GM21360 (cell line): ENCODE measurements at regions not wholly inside any gene's neighbourhood (a gene's known extent, or its start where the extent isn't known, plus 50 kb on each side); places are given as distances from the start of the nearest gene placed in this dataset.

ENCODE experiments used
- ATAC-seq: cut with Tn5 transposase; IDR thresholded peaks from one replicate; pipeline ENCODE4 v1.9.1; 2021; ENCODE audit warnings: mild to moderate bottlenecking, moderate library complexity; ENCODE audit not compliant: unreplicated experiment

DNA sequence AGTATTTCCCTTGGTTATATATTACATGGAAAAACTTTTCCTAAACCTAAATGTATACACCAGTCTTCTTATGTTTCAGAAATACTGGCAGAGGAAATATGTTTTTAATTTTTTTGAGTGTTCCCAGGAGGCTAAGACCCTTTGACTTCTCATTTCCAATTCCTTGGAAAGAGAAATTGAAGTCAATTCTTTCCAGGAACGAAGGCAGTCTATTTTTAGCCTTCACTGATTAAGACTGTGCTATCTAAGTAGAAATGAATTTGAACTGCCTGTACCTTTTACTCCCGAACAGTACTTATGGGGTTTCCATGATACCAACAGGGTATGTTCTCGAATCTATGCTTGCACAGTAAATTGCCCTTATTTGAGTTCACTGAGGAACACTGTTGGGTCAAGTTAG, 340.3 kb upstream of the CD180 start:
- ATAC-seq: no peak

DNA sequence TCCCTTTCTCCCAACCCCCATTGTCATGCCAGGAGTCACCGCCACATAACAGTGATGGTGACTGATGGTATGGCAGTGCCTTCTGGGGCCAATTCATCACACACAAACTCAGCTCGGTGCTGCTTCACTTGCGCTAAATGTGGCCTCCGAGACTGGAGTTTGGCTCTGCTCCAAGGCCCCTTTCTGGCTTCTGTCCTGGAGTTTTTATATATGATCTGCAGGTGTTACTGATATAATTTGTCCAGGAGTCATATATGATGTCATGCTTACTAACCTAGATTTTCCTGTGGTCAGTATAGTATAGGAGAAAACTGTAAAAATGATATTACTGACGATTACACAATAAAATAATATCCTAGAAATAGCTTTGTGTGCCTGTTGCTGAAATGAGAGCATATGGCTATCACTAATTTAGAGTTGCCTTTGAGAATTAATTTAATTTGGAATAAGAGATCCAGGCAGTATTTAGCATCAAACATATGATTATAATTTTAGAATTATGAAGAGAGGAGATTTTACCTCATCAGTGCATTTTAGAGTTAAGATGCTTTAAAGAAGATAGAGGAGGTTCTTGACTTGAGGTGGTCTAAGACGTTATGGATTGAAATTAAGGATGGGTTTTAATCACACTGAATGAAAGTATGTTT, 334.1 kb upstream of the CD180 start:
- no peak for ATAC-seq

DNA sequence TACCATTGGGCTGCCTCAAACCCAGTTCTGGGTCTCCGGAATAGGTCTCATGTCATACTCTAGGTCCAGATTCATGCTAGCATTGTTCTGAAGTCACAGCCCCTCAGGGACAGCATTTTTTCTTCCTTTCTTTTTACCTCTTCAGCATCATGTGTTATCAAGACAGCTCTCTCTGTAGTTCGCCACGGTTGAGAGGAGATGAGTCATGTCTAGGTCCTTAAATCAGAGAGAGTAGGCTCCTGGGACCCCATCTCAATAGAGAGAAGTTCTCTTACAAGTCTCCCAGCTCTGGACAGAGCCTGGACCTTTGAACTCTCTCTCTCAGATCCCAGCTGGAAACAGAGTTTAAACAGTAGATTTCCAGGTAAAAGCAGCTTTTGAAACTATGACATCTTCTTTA, 332.4 kb upstream of the CD180 start:
- no peak for ATAC-seq

DNA sequence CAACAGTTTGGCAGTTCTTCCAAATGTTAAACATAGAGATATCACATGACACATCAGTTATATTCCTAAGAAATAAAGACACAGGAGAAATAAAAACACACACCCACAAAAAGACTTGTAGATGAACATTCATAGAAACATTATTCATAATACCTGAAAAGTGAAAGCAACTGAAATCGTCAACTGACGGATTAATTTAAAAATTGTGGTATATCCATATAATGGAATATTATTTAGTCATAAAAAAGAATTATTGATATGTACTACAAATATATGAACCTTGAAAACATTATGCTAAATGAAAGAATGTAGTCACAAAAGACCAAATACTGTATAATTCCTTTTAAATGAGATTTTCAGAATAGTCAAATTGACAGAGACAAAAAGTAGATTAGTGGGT, 330.2 kb upstream of the CD180 start:
- no peak for ATAC-seq

DNA sequence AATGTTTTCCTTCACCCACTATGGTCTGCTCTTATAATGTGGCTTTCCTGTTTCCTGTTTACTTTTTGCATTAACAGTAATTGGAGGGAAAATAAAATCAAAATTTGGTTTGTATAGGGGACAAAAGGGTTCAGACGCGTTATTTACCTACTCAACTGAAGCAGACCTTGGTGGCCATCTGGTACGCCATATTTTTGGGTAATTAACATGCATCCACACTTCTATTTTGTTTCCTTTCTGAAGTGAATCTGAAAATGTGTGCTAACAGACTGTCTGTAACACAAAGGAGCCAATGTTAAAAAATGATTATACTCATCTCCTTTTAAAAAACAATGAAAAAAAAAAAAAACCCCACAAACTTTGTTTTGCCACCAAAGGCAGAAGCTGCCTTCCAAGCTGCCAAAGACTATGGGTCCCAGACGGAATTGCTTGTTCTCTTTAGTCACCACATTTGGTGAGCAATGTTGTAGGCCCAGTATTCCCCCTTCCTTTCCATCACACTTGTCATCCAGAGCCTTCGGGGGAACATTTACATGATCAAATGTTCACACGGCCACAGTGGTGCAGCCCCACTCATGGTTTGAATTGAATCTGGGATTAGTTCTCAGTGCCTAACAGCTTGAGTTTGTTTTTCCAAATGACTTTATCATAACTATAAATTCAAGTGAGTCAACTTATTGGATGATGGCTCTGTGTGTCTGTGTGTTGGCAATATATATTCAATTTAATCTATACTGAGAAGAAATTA, 323.7 kb upstream of the CD180 start:
- ATAC-seq: no peak

DNA sequence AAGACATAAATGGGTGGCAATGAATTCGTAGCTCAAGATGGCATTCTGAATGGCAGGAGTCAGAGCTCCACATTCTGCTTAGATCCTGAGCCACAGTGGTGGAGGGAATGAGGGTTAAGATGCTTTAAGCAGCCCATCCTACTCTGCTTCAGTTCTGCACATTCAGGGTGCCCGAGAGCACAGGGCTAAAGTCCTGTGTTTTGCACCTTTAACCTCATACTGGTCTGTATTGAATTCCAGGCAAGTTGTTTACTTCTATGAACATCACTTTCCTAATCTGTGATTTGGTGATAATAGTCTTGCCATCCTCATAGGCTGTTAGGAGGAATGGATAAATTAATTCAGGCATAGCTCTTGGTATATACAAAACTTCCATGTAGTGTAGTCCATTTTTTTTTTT, 321.6 kb upstream of the CD180 start:
- no peak for ATAC-seq

DNA sequence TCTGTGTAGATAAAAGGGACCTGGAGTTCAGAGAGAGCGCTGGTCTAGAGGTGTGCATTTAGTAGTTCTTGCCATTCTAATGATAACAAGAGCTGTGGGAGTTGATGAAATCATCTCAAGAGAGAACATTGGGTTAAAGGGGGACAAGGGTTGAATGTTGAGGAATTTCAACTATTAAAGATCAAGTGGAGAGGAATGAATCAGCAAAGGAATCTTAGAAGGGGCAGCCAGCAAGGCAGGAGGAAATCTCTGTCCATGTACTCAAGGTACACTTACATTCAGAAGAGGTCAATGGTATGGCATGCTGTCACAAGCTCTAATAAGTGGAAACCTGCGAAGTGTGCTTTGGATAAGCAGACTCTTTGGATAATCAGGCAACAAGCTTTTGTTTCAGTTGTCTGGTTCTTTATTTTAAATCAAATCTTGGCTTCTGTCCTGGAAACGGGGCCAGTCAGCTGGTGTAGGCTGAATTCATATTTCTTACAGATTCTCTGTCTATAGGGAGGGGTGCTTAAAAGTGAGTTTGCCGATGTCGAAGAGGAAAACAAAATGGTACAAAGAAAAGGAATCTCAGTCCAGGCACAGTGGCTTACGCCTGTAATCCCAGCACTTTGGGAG, 320.5 kb upstream of the CD180 start:
- ATAC-seq: no peak

DNA sequence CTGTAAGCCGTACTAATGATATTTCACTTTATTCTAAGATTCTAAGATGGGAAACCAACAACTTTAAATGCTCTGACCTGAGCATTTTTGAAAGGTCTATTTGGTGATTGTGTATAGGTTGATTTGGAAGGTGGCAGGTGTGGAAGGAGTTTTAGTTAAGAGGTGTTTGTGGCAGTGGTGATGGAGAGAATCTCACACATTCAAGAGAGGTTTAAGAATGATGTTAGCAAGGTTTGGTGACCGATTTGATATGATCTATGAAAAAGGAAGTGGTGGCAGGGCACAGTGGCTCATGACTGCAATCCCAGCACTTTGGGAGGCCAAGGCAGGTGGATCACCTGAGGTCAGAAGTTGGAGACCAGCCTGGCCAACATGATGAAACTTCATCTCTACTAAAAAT, 319.2 kb upstream of the CD180 start:
- no peak for ATAC-seq

DNA sequence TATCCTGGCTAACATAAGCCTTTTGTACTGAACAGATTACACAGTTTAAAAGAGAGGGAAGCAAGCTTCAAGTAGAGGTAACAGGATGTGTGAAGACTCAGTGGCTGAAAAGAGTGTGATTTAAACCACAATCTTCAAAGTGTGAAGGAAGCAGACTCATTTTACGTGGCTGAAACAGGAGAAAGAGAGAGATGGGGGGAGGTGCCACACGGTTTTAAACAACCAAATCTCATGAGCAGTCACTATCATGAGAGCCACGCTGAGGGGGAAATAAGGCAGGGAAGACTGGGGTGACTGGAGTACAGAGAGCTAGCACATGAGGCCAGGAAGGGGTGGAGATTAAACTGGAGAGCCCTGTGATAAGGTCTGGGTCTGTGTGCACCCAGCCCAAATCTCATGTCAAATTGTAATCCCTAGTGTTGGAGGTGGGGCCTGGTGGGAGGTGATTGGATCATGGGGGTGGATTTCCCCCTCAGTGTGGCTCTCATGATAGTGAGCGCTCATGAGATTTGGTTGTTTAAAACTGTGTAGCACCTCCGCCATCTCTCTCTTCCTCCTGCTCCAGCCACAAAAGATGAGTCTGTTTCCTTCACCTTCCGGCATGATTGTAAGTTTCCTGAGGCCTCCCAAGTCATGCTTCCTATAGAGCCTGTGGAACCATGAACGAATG, 318.6 kb upstream of the CD180 start:
- no peak for ATAC-seq

DNA sequence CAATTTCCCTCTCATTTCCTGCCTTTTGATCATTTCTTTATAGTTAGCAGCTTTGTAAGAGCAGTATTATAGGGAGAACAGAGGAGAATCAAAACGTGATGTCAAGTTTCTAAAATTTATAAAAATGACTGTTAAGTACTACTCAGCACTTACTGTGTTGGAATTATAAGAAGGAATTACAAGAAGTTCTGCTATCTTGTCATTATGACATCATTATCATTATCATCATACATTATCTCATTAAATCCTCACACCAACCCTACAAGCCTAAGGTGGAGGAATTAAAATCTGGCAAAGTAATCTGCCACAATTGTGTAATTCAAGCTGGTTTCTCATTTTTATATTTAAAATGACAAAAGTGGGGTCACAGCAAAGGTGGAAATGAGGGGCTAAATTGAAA, 316.2 kb upstream of the CD180 start:
- ATAC-seq: no peak

DNA sequence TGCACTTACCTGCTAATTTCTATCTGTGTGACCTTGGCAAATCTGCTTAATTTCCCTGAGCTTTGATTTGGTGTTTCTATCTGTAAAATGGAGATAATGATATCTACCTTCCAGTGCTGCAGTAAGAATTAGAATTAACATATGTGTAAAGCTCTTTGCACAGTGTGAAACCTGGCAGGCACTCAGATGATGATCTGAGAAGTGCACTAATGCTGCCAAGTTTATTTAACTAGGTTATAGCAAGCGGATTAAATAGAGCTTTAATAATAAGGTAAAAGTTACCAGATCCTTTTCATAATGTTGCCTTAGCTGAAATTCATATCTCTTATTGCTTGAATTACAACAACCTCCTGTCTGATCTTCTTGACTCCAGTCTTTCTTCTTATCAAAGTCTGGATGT, 315.3 kb upstream of the CD180 start:
- ATAC-seq: no peak

DNA sequence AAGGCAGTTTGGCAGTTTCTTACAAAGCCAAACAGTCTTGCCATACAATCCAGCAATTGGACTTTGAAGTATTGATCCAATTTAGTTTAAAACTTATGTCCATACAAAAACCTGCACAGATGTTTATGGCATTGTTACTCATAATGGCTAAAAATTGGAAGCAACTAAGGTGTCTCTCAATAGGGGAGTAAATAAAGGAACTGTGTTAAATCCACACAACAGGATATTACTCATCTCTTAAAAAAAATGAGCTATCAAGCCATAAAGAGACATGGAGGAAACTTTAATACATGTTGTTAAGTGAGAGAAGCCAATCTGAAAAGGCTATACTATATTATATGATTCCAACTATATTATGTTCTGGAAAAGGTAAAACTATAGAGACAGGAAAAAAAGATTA, 313.6 kb upstream of the CD180 start:
- ATAC-seq: no peak

DNA sequence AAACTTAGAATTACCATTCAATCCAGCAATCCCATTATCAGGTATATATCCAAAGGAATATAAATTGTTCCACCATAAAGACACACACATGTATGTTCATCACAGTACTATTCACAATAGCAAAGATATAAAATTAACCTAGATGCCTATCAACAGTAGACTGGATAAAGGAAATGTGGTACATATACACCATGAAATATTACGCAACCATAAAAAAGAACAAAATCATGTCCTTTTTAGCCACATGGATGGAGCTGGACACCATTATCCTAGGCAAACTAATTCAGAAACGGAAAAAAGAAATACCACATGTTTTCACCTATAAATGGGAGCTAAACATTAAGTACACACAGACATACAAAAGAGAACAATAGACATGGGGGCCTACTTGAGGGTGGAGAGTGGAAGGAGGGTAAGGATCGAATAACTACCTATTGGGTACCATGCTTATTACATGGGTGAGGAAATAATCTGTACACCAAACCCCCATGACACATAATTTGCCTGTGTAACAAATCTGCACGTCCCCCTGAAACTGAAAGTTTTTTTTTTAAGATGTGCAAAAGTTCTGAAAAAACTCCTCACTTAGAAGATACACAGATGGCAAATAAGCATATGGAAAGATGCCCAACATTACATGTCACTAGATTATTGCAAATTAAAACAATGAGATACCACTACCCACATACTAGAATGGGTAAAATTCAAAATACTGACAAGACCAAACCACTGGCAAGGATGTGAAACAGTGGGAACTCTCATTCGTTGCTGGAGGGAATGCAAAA, 313.0 kb upstream of the CD180 start:
- ATAC-seq: no peak

DNA sequence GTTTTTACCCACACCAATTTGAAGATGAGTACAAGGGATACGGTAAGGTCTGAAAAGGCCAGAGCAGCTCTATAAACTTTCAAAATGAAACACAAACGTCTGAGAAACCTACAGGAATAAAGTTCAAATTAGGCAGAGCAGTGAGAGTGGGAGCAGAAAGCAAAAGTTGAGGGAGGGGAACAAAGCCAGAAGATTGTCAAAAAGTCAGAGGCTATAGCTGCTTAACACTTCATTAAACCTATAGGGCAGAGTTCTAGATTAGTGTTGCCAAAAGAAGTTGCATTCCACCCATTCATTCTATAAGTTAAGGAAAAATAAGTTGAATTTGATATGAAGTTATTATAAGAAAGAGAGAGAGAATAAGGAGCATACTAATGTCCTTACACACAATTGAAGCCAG, 309.6 kb upstream of the CD180 start:
- no peak for ATAC-seq

DNA sequence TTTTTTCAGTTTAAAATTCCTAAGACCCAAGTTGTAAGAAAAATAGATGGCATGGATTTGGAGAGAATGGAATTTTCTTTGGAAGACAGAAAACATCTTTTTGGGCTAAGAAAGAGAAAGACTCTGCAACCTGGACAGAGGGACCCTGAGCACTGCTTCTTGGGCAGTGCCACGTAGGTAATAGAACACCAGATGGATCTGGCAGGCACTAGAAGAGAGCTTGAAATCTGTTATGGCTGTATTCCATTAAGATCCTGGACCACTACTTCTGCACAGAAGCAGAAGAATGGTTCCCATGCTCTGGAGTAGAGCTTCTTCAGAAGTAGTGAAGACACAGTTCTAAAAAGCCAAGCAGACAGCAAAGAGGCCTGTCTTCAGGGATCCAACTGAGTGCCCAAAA, 306.4 kb upstream of the CD180 start:
- no peak for ATAC-seq

DNA sequence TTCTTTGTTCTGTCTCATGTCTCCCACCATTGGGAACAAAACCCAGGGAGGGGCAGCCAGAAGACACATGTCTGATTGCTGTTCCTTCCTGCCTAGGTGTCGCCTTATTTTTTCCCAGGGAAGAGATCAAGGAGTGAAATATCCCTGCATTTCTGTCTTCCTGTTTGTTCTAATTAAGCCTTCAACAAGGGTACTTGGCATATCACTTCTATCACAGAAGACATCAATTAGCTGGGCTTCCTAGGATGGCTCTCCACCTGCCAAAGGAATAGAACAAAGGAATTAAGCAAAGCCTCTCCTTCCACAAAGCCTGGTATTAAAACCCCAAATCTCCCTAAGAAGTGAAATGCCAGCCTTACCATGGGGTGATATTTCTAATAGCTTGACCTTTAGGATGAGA, 299.5 kb upstream of the CD180 start:
- no peak for ATAC-seq

DNA sequence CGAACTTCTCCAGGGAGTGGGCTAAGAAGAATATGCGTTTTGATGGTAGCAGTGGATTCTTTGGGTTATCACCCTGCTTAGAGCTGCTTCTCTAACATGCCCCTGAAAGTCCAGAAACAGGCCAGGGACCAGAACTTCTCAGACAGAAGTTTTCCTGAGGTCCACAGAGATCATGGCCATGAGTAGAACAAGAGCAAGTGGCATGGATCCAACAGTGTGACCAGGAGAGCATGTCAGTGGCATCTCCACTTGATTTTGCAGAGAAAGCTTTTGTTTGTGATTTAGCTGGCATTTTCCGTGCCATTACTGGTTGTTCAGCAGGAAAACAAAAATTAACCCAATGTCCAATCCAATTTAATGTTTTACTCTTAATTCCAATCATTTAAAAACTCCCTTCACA, 298.5 kb upstream of the CD180 start:
- ATAC-seq: no peak

DNA sequence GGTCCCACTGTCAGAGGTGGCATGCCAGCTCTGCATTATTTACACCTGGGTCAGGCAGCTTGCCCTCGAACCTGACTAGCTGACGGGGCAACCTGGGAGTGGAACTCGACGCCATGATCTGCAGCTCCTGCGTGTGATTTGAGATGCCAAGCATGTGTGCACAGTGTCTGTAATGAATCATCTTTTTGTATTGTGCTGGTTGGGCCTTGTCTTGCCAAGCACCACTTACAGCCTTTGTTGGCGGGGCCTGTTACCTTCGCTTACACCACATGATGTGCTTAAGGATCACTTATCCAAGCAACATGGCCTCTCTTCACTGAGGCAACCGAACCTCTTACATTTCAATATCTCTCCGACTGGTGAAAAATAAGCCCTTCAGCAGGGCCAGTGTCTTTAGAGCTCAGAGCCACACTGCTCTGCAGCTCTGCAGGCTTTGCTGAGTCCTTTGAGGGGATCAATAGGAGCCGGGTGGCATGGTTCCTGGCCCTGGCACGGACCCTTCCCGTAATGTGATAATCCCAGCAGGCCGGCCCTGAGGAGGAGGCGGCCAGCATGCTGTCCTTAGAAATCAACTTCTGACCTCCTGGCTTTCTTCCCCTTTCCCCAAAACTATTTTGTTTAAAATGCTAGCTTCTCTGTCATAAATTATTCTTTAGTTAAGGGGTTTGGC, 297.7 kb upstream of the CD180 start:
- no peak for ATAC-seq

DNA sequence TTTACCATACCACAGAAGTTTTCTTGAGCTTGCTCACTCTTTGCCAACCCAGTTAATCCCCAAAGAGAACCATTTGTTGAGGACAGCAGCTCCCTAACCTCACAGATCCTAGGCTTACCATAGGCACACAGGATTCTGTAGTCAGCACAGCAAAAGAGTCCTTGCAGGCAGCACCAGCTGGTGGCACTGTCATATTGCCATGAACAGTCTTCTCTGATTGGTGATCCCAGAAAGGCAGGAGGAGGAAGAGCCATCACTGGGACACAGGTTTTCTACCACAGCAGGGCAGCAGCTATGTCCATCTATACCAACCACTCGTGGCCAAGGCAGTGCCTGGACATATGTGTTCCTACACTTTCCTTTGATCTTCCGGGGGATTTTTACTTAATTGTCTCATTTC, 297.1 kb upstream of the CD180 start:
- ATAC-seq: no peak

DNA sequence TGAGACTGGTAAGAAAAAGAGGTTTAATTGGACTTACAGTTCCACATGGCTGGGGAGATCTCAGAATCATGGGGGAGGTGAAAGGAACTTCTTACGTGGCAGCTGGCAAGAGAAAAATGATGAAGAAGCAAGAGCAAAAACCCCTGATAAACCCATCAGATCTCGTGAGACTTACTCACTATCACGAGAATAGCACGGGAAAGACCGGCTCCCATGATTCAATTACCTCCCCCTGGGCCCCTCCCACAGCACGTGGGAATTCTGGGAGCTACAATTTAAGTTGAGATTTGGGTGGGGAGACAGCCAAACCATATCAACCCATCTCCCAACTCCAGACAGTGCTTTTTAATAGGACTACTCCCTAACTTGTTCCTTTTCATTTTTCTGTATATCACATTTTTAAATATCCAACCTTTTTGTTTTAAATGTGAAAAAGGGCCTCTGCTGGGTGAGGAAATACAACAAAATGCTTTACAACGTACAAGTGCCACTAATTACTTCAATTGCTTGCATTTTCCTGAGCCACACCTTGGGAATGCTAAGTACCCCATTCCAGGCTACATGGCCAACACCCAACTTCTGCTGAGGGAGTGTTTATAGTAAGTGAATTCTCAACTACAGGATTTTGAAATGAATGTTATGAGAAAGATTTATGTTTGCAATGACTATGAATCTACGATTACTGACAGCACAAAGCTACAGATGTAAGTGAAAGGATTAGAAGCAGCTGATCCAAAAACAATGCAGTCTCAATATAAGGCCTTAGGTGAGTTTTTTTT, 294.1 kb upstream of the CD180 start:
- no peak for ATAC-seq
